ENCODE measurements at regions not wholly inside any gene's neighbourhood (a gene's known extent, or its start where the extent isn't known, plus 50 kb on each side); places are given as distances from the start of the nearest gene placed in this dataset.
"Not testable (repeated sequence)": the region's sequence is repeated elsewhere in the genome, so short reads cannot be mapped to it uniquely, and the experiment has no call there.

GRCh38 chr3:163745204-163745603 is 1333.1 kb downstream of the SI start:
- in situ Hi-C loops (cut with HindIII; ENCODE audit: low pct_unique_long_range_greater_than_20kb, low sequenced_read_pairs): no loop called here
- no peak for DNase-seq (ENCODE audit: low read depth)

GRCh38 chr3:163735394-163735793 is 1342.9 kb downstream of the SI start:
- no peak for DNase-seq (ENCODE audit: low read depth)
- in situ Hi-C loops (cut with HindIII; ENCODE audit: low pct_unique_long_range_greater_than_20kb, low sequenced_read_pairs): no loop called here

- no peak for DNase-seq (ENCODE audit: low read depth)
- in situ Hi-C loops (cut with HindIII; ENCODE audit: low pct_unique_long_range_greater_than_20kb, low sequenced_read_pairs): no loop called here
Measured at GRCh38 chr3:163730684-163731083, 1347.6 kb downstream of the SI start.

DNA sequence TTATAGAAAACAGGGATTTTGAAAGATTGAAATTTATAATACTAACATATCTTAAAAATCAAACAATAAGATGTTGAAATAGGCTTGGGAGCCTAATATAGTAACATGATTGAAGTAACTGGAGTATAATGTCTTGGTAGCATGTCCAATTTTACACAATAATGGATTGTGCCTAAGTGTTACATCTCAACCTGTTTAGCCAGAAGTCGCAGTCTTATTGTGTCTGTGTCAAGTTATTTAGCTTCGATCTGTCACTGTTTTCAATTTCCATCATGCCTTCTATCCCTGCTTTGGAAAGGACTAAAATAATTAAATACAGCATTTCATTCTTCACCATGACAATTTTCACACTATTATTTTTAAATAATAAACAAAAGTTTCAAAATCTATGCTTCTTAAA is 1352.2 kb downstream of the SI start:
- in situ Hi-C loops (cut with HindIII; ENCODE audit: low pct_unique_long_range_greater_than_20kb, low sequenced_read_pairs): no loop called here
- no peak for DNase-seq (ENCODE audit: low read depth)

DNA sequence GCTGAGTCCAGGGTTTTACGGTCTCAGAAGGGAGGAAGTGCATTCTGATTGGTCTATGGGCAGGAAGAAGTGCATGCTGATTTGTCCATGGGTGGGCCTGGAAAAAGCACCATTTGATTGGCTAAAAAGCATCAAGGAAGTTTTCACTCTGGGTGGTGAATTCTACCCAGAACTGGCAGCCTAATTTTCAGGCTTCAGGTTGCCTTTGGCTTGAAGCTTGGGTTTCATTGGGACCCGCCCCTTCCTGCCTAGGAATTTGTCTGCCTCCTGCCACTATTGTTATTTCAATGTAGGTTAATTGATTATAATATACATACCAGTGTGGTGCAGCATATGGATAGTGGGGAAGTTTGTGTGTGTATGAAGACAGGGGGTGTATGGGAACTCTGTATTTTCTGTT is 1355.9 kb downstream of the SI start:
- in situ Hi-C loops (cut with HindIII; ENCODE audit: low pct_unique_long_range_greater_than_20kb, low sequenced_read_pairs): no loop called here
- DNase-seq (ENCODE audit: low read depth): no peak

DNA sequence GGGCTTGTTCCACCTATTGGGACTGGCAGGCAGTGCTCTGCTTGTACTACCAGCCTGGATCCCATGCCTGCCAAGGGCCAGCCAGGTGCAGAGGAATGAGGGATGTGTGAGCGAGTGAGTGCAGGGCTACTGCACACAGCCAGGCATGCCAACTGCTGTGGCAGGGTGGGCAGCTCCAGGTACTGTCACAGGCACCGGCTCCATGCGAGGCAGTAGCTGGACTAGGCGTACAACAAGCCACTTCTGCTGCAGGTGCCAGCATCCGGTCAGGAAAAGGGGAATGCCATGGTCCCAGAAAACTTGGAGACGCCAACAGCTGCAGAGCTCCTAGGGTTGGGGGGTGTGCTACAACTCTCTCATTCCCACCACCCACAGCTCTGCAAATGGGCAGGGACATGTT is 1356.7 kb downstream of the SI start:
- DNase-seq (ENCODE audit: low read depth): no peak
- in situ Hi-C loops (cut with HindIII; ENCODE audit: low pct_unique_long_range_greater_than_20kb, low sequenced_read_pairs): no loop called here

DNA sequence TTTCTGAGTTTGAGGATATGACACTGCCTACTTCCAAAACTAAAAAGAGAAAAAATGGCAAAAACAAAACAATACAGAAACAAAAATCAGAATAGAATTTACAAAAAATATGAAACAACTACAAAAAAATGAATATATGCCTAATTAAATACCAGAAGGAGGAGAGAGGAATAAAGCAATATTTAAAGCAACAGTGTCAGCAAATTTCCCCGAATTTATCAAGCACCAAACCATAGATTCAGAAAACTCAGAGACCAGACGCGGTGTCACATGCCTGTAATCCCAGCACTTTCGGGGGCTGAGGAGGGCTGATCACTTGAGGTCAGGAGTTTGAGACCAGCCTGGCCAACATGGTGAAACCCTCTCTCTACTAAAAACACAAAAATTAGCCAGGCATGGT is 1360.9 kb downstream of the SI start:
- no peak for DNase-seq (ENCODE audit: low read depth)
- in situ Hi-C loops (cut with HindIII; ENCODE audit: low pct_unique_long_range_greater_than_20kb, low sequenced_read_pairs): no loop called here

GRCh38 chr3:163708428-163708827 is 1369.9 kb downstream of the SI start:
- in situ Hi-C loops (cut with HindIII; ENCODE audit: low pct_unique_long_range_greater_than_20kb, low sequenced_read_pairs): no loop called here
- no peak for DNase-seq (ENCODE audit: low read depth)

- in situ Hi-C loops (cut with HindIII; ENCODE audit: low pct_unique_long_range_greater_than_20kb, low sequenced_read_pairs): no loop called here
- DNase-seq (ENCODE audit: low read depth): no peak
Measured at GRCh38 chr3:163707659-163708058, 1370.6 kb downstream of the SI start.

- in situ Hi-C loops (cut with HindIII; ENCODE audit: low pct_unique_long_range_greater_than_20kb, low sequenced_read_pairs); DNase-seq (ENCODE audit: low read depth): not testable (repeated sequence)
Measured at GRCh38 chr3:163698221-163698620, 1380.1 kb downstream of the SI start.

GRCh38 chr3:163692494-163692893 is 1385.8 kb downstream of the SI start:
- in situ Hi-C loops (cut with HindIII; ENCODE audit: low pct_unique_long_range_greater_than_20kb, low sequenced_read_pairs): no loop called here
- no peak for DNase-seq (ENCODE audit: low read depth)

DNA sequence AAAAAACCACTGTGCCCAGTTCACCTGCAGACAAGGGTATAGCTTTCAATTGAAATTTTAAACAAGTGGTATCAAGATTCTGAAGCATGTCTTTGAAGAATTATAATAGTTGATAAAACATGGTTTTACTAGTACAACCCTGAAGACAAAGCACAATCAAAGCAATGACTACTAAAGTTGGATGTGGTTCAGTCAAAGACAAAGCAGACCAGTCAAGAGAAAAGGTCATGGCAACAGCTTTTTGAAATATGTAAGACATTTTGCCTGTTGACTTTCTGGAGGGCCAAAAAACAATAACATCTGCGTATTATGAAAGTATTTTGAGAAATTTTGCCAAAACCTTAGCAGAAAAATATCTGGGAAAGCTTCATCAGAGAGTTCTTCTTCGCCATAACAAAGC is 1393.6 kb downstream of the SI start:
- in situ Hi-C loops (cut with HindIII; ENCODE audit: low pct_unique_long_range_greater_than_20kb, low sequenced_read_pairs): no loop called here
- no peak for DNase-seq (ENCODE audit: low read depth)

- DNase-seq (ENCODE audit: low read depth): no peak
- in situ Hi-C loops (cut with HindIII; ENCODE audit: low pct_unique_long_range_greater_than_20kb, low sequenced_read_pairs): no loop called here
Measured at GRCh38 chr3:163672954-163673353, 1405.3 kb downstream of the SI start.

DNA sequence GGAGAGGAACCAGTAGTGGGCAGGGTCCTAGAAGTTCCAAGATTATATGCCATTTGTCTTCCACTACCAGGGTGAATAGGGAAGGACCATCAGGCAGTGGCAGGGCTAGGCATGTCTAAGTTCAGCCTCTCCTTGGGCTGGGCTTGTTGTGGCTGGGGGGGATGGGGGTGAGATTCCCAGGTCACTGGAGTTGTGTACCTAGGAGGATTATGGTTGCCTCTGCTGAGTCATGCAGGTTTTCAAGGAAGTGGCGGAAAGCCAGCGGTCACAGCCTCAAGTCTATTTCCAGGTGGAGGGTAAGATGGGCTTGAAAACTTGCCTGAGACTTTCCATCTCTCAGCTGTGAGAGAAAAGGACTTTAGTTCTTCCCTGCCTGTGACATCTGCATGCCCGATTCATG is 1407.1 kb downstream of the SI start:
- DNase-seq (ENCODE audit: low read depth): peak; percentile 16

DNA sequence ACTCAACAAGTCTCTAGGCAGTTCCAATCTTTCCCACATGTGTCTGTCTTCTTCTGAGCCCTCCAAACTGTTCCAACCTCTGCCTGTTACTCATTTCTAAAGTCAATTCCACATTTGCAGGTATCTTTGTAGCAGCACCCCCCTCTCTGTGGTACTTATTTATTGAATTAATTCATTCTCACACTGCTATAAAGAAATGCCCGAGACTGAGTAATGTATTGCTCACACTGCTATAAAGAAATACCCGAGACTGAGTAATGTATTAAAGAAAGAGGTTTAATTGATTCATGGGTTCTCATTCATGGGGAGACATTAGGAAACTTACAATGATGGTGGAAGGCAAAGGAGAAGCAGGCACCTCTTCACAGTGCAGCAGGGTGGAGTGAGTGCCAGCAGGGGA is 1413.8 kb downstream of the SI start:
- no peak for DNase-seq (ENCODE audit: low read depth)
- in situ Hi-C loops (cut with HindIII; ENCODE audit: low pct_unique_long_range_greater_than_20kb, low sequenced_read_pairs): no loop called here

More for the DNA sequence above, 1407.1 kb downstream of the SI start:
- in situ Hi-C loops (cut with HindIII; ENCODE audit: low pct_unique_long_range_greater_than_20kb, low sequenced_read_pairs): no loop called here

DNA sequence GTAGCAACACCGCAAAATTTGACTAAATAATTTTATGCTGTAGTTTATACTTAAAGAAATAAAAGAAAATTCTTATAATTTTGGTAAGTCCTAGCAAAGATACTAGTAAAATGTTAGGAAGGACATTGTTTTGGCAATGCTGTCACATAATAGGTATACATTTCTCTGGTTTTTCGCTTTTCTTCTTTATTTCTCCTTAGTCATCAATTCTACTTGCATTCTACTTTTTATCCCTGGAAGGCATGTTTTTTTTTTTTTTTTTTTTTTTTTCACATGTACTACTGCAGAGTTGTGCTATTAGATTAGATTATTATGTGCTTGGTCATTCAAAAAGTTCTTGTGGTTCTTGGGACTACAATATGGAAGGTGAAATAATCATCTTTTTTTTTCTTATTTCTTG is 1421.2 kb downstream of the SI start:
- DNase-seq (ENCODE audit: low read depth): no peak
- in situ Hi-C loops (cut with HindIII; ENCODE audit: low pct_unique_long_range_greater_than_20kb, low sequenced_read_pairs): no loop called here

GRCh38 chr3:163655021-163655420 is 1423.3 kb downstream of the SI start:
- in situ Hi-C loops (cut with HindIII; ENCODE audit: low pct_unique_long_range_greater_than_20kb, low sequenced_read_pairs): no loop called here
- no peak for DNase-seq (ENCODE audit: low read depth)

DNA sequence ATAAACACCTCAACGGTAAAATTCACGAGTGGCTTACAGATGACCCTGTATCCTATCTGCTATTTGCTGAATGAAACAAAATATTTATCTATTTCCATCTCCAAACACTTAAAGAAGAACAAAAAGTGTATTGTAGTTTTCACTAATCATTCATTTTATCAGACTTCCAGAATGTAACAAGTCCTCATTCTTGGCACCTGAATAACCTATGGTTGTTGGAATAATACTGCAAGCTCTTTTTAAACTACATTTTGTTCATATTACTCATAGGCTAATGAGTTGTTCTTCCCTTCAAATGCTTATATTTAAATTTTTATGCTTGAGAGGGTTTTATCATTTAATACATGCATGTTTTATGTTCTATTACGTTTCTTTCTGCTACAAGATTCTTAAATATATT is 1434.1 kb downstream of the SI start:
- in situ Hi-C loops (cut with HindIII; ENCODE audit: low pct_unique_long_range_greater_than_20kb, low sequenced_read_pairs): no loop called here
- DNase-seq (ENCODE audit: low read depth): no peak

GRCh38 chr3:163632722-163633121 is 1445.6 kb downstream of the SI start:
- in situ Hi-C loops (cut with HindIII; ENCODE audit: low pct_unique_long_range_greater_than_20kb, low sequenced_read_pairs): no loop called here
- DNase-seq (ENCODE audit: low read depth): no peak

DNA sequence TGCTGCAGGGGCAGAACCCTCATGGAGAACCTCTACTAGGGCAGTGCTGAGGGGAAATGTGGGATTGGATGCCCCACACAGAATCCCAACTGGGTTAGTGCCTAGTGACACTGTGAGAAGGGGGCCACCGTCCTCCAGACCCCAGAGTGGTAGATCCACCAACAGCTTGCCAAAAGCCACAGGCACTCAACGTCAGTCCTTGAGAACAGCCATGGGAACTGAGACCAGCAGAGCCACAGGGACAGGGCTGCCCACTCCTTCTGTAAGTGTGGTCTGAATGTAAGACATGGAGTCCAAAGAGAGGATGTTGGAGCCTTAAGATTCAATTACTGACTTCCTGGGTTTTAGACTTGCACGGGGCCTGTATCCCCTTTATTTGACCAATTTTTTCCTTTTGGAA is 1451.5 kb downstream of the SI start:
- no peak for DNase-seq (ENCODE audit: low read depth)
- in situ Hi-C loops (cut with HindIII; ENCODE audit: low pct_unique_long_range_greater_than_20kb, low sequenced_read_pairs): no loop called here

DNA sequence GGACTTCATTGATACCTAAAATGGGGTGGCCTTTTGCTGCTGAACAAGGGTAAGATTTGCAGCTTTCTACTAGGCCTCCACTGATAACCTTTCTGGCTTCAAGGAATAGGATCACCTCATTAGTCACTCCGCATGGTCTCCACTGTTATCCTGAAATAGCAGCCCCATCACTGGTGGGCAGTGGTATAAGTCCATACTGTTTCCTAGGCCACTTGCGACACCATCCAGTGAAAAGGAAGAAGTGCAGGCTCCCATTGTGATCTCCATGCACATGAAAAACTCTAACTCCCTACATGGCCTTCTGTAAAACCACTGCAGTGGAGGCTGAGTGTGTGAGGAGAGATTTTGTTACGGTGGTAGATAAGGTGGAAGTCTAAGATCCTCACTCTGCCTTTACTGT is 1455.9 kb downstream of the SI start:
- DNase-seq (ENCODE audit: low read depth): no peak
- in situ Hi-C loops (cut with HindIII; ENCODE audit: low pct_unique_long_range_greater_than_20kb, low sequenced_read_pairs): no loop called here

Measured in Caki2 (cell line).